ENCODE measurements at regions not wholly inside any gene's neighbourhood (a gene's known extent, or its start where the extent isn't known, plus 50 kb on each side); places are given as distances from the start of the nearest gene placed in this dataset.
"Not testable (repeated sequence)": the region's sequence is repeated elsewhere in the genome, so short reads cannot be mapped to it uniquely, and the experiment has no call there.

- H3K4me1 ChIP-seq (ENCODE audit: control insufficient read depth in 2 of 2, insufficient read depth in 2 of 2, low read length in 2 of 2); H3K36me3 ChIP-seq (ENCODE audit: control insufficient read depth in 2 of 2, insufficient read depth in 2 of 2, low read length in 2 of 2); H3K27ac ChIP-seq (ENCODE audit: low read depth in 2 of 2, low read length in 2 of 2); H3K9me3 ChIP-seq (ENCODE audit: control insufficient read depth in 2 of 2, low read length in 2 of 2); H3K9ac ChIP-seq (ENCODE audit: low read depth in 1 of 2, low read length in 2 of 2); H3K27me3 ChIP-seq (ENCODE audit: control insufficient read depth in 2 of 2, insufficient read depth in 2 of 2, low read length in 2 of 2); H3K4me3 ChIP-seq (ENCODE audit: low read length in 2 of 2): not testable (repeated sequence)
These were observed 904.4 kb upstream of the HS3ST1 start for GRCh38 chr4:12333083-12333482.

- H3K4me3 ChIP-seq (ENCODE audit: low read length in 2 of 2) = no peak overlapping the region
- H3K9me3 ChIP-seq (ENCODE audit: control insufficient read depth in 2 of 2, low read length in 2 of 2) = no peaks in the 10 kb centered on the region
- H3K27me3 ChIP-seq (ENCODE audit: control insufficient read depth in 2 of 2, insufficient read depth in 2 of 2, low read length in 2 of 2) = no peaks in the 10 kb centered on the region
- no peaks in the 10 kb centered on the region for H3K4me1 ChIP-seq (ENCODE audit: control insufficient read depth in 2 of 2, insufficient read depth in 2 of 2, low read length in 2 of 2)
- H3K36me3 ChIP-seq (ENCODE audit: control insufficient read depth in 2 of 2, insufficient read depth in 2 of 2, low read length in 2 of 2) = no peaks in the 10 kb centered on the region
- no peak overlapping the region for H3K27ac ChIP-seq (ENCODE audit: low read depth in 2 of 2, low read length in 2 of 2)
- H3K9ac ChIP-seq (ENCODE audit: low read depth in 1 of 2, low read length in 2 of 2) = no peak overlapping the region
These were observed 896.3 kb upstream of the HS3ST1 start for GRCh38 chr4:12324965-12325364.

GRCh38 chr4:12319765-12320164 lies 891.1 kb upstream of the HS3ST1 start:
- H3K4me1 ChIP-seq (ENCODE audit: control insufficient read depth in 2 of 2, insufficient read depth in 2 of 2, low read length in 2 of 2) = no peaks in the 10 kb centered on the region
- no peaks in the 10 kb centered on the region for H3K9me3 ChIP-seq (ENCODE audit: control insufficient read depth in 2 of 2, low read length in 2 of 2)
- H3K27me3 ChIP-seq (ENCODE audit: control insufficient read depth in 2 of 2, insufficient read depth in 2 of 2, low read length in 2 of 2) = no peaks in the 10 kb centered on the region
- H3K9ac ChIP-seq (ENCODE audit: low read depth in 1 of 2, low read length in 2 of 2) = no peak overlapping the region
- H3K36me3 ChIP-seq (ENCODE audit: control insufficient read depth in 2 of 2, insufficient read depth in 2 of 2, low read length in 2 of 2) = no peaks in the 10 kb centered on the region
- H3K27ac ChIP-seq (ENCODE audit: low read depth in 2 of 2, low read length in 2 of 2) = no peak overlapping the region
- no peak overlapping the region for H3K4me3 ChIP-seq (ENCODE audit: low read length in 2 of 2)

- no peak overlapping the region for H3K9ac ChIP-seq (ENCODE audit: low read depth in 1 of 2, low read length in 2 of 2)
- no peaks in the 10 kb centered on the region for H3K36me3 ChIP-seq (ENCODE audit: control insufficient read depth in 2 of 2, insufficient read depth in 2 of 2, low read length in 2 of 2)
- no peak overlapping the region for H3K27ac ChIP-seq (ENCODE audit: low read depth in 2 of 2, low read length in 2 of 2)
- no peaks in the 10 kb centered on the region for H3K9me3 ChIP-seq (ENCODE audit: control insufficient read depth in 2 of 2, low read length in 2 of 2)
- no peaks in the 10 kb centered on the region for H3K4me1 ChIP-seq (ENCODE audit: control insufficient read depth in 2 of 2, insufficient read depth in 2 of 2, low read length in 2 of 2)
- no peak overlapping the region for H3K4me3 ChIP-seq (ENCODE audit: low read length in 2 of 2)
- H3K27me3 ChIP-seq (ENCODE audit: control insufficient read depth in 2 of 2, insufficient read depth in 2 of 2, low read length in 2 of 2) = no peaks in the 10 kb centered on the region
These were observed 876.2 kb upstream of the HS3ST1 start for GRCh38 chr4:12304905-12305304.

GRCh38 chr4:12296366-12296765 lies 867.7 kb upstream of the HS3ST1 start:
- Histone ChIP-seq H3K4me1 (ENCODE audit: control insufficient read depth in 2 of 2, insufficient read depth in 2 of 2, low read length in 2 of 2) (no peaks in the 10 kb centered on the region), H3K27ac (ENCODE audit: low read depth in 2 of 2, low read length in 2 of 2) (no peak overlapping the region), H3K9ac (ENCODE audit: low read depth in 1 of 2, low read length in 2 of 2) (no peak overlapping the region), H3K27me3 (ENCODE audit: control insufficient read depth in 2 of 2, insufficient read depth in 2 of 2, low read length in 2 of 2) (no peaks in the 10 kb centered on the region), H3K4me3 (ENCODE audit: low read length in 2 of 2) (no peak overlapping the region), H3K36me3 (ENCODE audit: control insufficient read depth in 2 of 2, insufficient read depth in 2 of 2, low read length in 2 of 2) (no peaks in the 10 kb centered on the region), H3K9me3 (ENCODE audit: control insufficient read depth in 2 of 2, low read length in 2 of 2) (no peaks in the 10 kb centered on the region)

GRCh38 chr4:12293906-12294525 lies 865.3 kb upstream of the HS3ST1 start:
- Histone ChIP-seq H3K4me1 (ENCODE audit: control insufficient read depth in 2 of 2, insufficient read depth in 2 of 2, low read length in 2 of 2) (no peaks in the 10 kb centered on the region), H3K9me3 (ENCODE audit: control insufficient read depth in 2 of 2, low read length in 2 of 2) (no peaks in the 10 kb centered on the region), H3K9ac (ENCODE audit: low read depth in 1 of 2, low read length in 2 of 2) (no peak overlapping the region), H3K4me3 (ENCODE audit: low read length in 2 of 2) (no peak overlapping the region), H3K27me3 (ENCODE audit: control insufficient read depth in 2 of 2, insufficient read depth in 2 of 2, low read length in 2 of 2) (no peaks in the 10 kb centered on the region), H3K27ac (ENCODE audit: low read depth in 2 of 2, low read length in 2 of 2) (no peak overlapping the region), H3K36me3 (ENCODE audit: control insufficient read depth in 2 of 2, insufficient read depth in 2 of 2, low read length in 2 of 2) (no peaks in the 10 kb centered on the region)

GRCh38 chr4:12286351-12286750 lies 857.7 kb upstream of the HS3ST1 start:
- Histone ChIP-seq H3K27ac (ENCODE audit: low read depth in 2 of 2, low read length in 2 of 2) (no peak overlapping the region), H3K4me1 (ENCODE audit: control insufficient read depth in 2 of 2, insufficient read depth in 2 of 2, low read length in 2 of 2) (no peaks in the 10 kb centered on the region), H3K36me3 (ENCODE audit: control insufficient read depth in 2 of 2, insufficient read depth in 2 of 2, low read length in 2 of 2) (no peaks in the 10 kb centered on the region), H3K9ac (ENCODE audit: low read depth in 1 of 2, low read length in 2 of 2) (no peak overlapping the region), H3K4me3 (ENCODE audit: low read length in 2 of 2) (no peak overlapping the region), H3K9me3 (ENCODE audit: control insufficient read depth in 2 of 2, low read length in 2 of 2) (no peaks in the 10 kb centered on the region), H3K27me3 (ENCODE audit: control insufficient read depth in 2 of 2, insufficient read depth in 2 of 2, low read length in 2 of 2) (no peaks in the 10 kb centered on the region)

- no peak overlapping the region for H3K27ac ChIP-seq (ENCODE audit: low read depth in 2 of 2, low read length in 2 of 2)
- no peaks in the 10 kb centered on the region for H3K9me3 ChIP-seq (ENCODE audit: control insufficient read depth in 2 of 2, low read length in 2 of 2)
- no peaks in the 10 kb centered on the region for H3K27me3 ChIP-seq (ENCODE audit: control insufficient read depth in 2 of 2, insufficient read depth in 2 of 2, low read length in 2 of 2)
- no peaks in the 10 kb centered on the region for H3K36me3 ChIP-seq (ENCODE audit: control insufficient read depth in 2 of 2, insufficient read depth in 2 of 2, low read length in 2 of 2)
- no peaks in the 10 kb centered on the region for H3K4me1 ChIP-seq (ENCODE audit: control insufficient read depth in 2 of 2, insufficient read depth in 2 of 2, low read length in 2 of 2)
- H3K4me3 ChIP-seq (ENCODE audit: low read length in 2 of 2) = no peak overlapping the region
- no peak overlapping the region for H3K9ac ChIP-seq (ENCODE audit: low read depth in 1 of 2, low read length in 2 of 2)
These were observed 841.9 kb upstream of the HS3ST1 start for GRCh38 chr4:12270546-12270945.

- H3K9me3 ChIP-seq (ENCODE audit: control insufficient read depth in 2 of 2, low read length in 2 of 2) = no peaks in the 10 kb centered on the region
- H3K4me1 ChIP-seq (ENCODE audit: control insufficient read depth in 2 of 2, insufficient read depth in 2 of 2, low read length in 2 of 2) = no peaks in the 10 kb centered on the region
- no peak overlapping the region for H3K4me3 ChIP-seq (ENCODE audit: low read length in 2 of 2)
- H3K27ac ChIP-seq (ENCODE audit: low read depth in 2 of 2, low read length in 2 of 2) = no peak overlapping the region
- no peaks in the 10 kb centered on the region for H3K36me3 ChIP-seq (ENCODE audit: control insufficient read depth in 2 of 2, insufficient read depth in 2 of 2, low read length in 2 of 2)
- H3K9ac ChIP-seq (ENCODE audit: low read depth in 1 of 2, low read length in 2 of 2) = no peak overlapping the region
- no peaks in the 10 kb centered on the region for H3K27me3 ChIP-seq (ENCODE audit: control insufficient read depth in 2 of 2, insufficient read depth in 2 of 2, low read length in 2 of 2)
These were observed 836.9 kb upstream of the HS3ST1 start for GRCh38 chr4:12265554-12265953.

GRCh38 chr4:12260453-12260852 lies 831.8 kb upstream of the HS3ST1 start:
- Histone ChIP-seq H3K4me3 (ENCODE audit: low read length in 2 of 2) (no peak overlapping the region), H3K9ac (ENCODE audit: low read depth in 1 of 2, low read length in 2 of 2) (no peak overlapping the region), H3K4me1 (ENCODE audit: control insufficient read depth in 2 of 2, insufficient read depth in 2 of 2, low read length in 2 of 2) (no peaks in the 10 kb centered on the region), H3K27me3 (ENCODE audit: control insufficient read depth in 2 of 2, insufficient read depth in 2 of 2, low read length in 2 of 2) (no peaks in the 10 kb centered on the region), H3K9me3 (ENCODE audit: control insufficient read depth in 2 of 2, low read length in 2 of 2) (no peaks in the 10 kb centered on the region), H3K36me3 (ENCODE audit: control insufficient read depth in 2 of 2, insufficient read depth in 2 of 2, low read length in 2 of 2) (no peaks in the 10 kb centered on the region), H3K27ac (ENCODE audit: low read depth in 2 of 2, low read length in 2 of 2) (no peak overlapping the region)

GRCh38 chr4:12244973-12245372 lies 816.3 kb upstream of the HS3ST1 start:
- Histone ChIP-seq H3K4me1 (ENCODE audit: control insufficient read depth in 2 of 2, insufficient read depth in 2 of 2, low read length in 2 of 2) (no peaks in the 10 kb centered on the region), H3K27me3 (ENCODE audit: control insufficient read depth in 2 of 2, insufficient read depth in 2 of 2, low read length in 2 of 2) (no peaks in the 10 kb centered on the region), H3K9me3 (ENCODE audit: control insufficient read depth in 2 of 2, low read length in 2 of 2) (no peaks in the 10 kb centered on the region), H3K9ac (ENCODE audit: low read depth in 1 of 2, low read length in 2 of 2) (no peak overlapping the region), H3K27ac (ENCODE audit: low read depth in 2 of 2, low read length in 2 of 2) (no peak overlapping the region), H3K36me3 (ENCODE audit: control insufficient read depth in 2 of 2, insufficient read depth in 2 of 2, low read length in 2 of 2) (no peaks in the 10 kb centered on the region), H3K4me3 (ENCODE audit: low read length in 2 of 2) (no peak overlapping the region)
